Nephron (organoid): ENCODE measurements at regions not wholly inside any gene's neighbourhood (a gene's known extent, or its start where the extent isn't known, plus 50 kb on each side); places are given as distances from the start of the nearest gene placed in this dataset.

Experiments used
- H3K27ac Mint-ChIP-seq, 3 experiments: 2 replicates each; pipeline ENCODE4 v1.8.0; 2020; ENCODE audit warnings: mixed read lengths in 3 of 3, mild to moderate bottlenecking in 2 of 3, moderate library complexity in 1 of 3
- H3K27me3 Mint-ChIP-seq: 2 replicates; pipeline ENCODE4 v1.8.0; 2021; ENCODE audit warnings: low read depth, mild to moderate bottlenecking, moderate library complexity, mixed read lengths
- H3K36me3 Mint-ChIP-seq: 2 replicates; pipeline ENCODE4 v1.8.0; 2020; ENCODE audit warnings: low read depth, mixed read lengths
- H3K4me1 Mint-ChIP-seq: 2 replicates; pipeline ENCODE4 v1.8.0; 2020; ENCODE audit warnings: mixed read lengths
- H3K4me3 Mint-ChIP-seq, 3 experiments: 2 replicates each; pipeline ENCODE4 v1.8.0; 2020; ENCODE audit warnings: mild to moderate bottlenecking in 3 of 3, mixed read lengths in 3 of 3, moderate library complexity in 2 of 3
- H3K9me3 Mint-ChIP-seq: 2 replicates; pipeline ENCODE4 v1.8.0; 2020; ENCODE audit warnings: mixed read lengths
- CTCF ChIP-seq, 3 experiments: fragments of 200-600 bp; sonication (generic); IDR thresholded peaks; one replicate each; pipeline ENCODE4 v1.5.0; 2021; ENCODE audit warnings: antibody characterized with exemption in 3 of 3; ENCODE audit not compliant: unreplicated experiment in 3 of 3

- Mint-ChIP-seq H3K27me3 (peaks cover 6% of the 10 kb centered on the region), H3K27ac (peak overlapping the region in 2 of 3 experiments; percentile 58 to 63), H3K9me3 (no peaks in the 10 kb centered on the region), H3K4me1 (peaks cover 45% of the 10 kb centered on the region), H3K4me3 (no peak overlapping the region), H3K36me3 (no peaks in the 10 kb centered on the region)
- no peak for TF ChIP-seq CTCF (IDR thresholded peaks at IDR 0.05; ENCODE audit: unreplicated experiment in 3 of 3)
Observed at GRCh38 chr5:56478062-56478461, 244.9 kb upstream of the ANKRD55 start.

- peaks cover 38% of the 10 kb centered on the region for H3K4me1 Mint-ChIP-seq
- H3K9me3 Mint-ChIP-seq: no peaks in the 10 kb centered on the region
- TF ChIP-seq CTCF (IDR thresholded peaks at IDR 0.05; ENCODE audit: unreplicated experiment in 3 of 3): no peak
- H3K4me3 Mint-ChIP-seq: peak overlapping the region in 1 of 3 experiments; percentile 1
- H3K36me3 Mint-ChIP-seq: no peaks in the 10 kb centered on the region
- H3K27ac Mint-ChIP-seq: peak overlapping the region; percentile 71 to 86 (median 73)
- no peaks in the 10 kb centered on the region for H3K27me3 Mint-ChIP-seq
Observed at GRCh38 chr5:56476487-56476856, 243.3 kb upstream of the ANKRD55 start.

- no peaks in the 10 kb centered on the region for H3K36me3 Mint-ChIP-seq
- peak overlapping the region; percentile 71 to 86 (median 73) for H3K27ac Mint-ChIP-seq
- no peak overlapping the region for H3K4me3 Mint-ChIP-seq
- no peak for TF ChIP-seq CTCF (IDR thresholded peaks at IDR 0.05; ENCODE audit: unreplicated experiment in 3 of 3)
- H3K4me1 Mint-ChIP-seq: peaks cover 35% of the 10 kb centered on the region
- no peaks in the 10 kb centered on the region for H3K9me3 Mint-ChIP-seq
- no peaks in the 10 kb centered on the region for H3K27me3 Mint-ChIP-seq
Observed at GRCh38 chr5:56475689-56476486, 242.8 kb upstream of the ANKRD55 start.

- H3K27me3 Mint-ChIP-seq: no peaks in the 10 kb centered on the region
- peaks cover 25% of the 10 kb centered on the region for H3K4me1 Mint-ChIP-seq
- H3K9me3 Mint-ChIP-seq: no peaks in the 10 kb centered on the region
- TF ChIP-seq CTCF (IDR thresholded peaks at IDR 0.05; ENCODE audit: unreplicated experiment in 3 of 3): no peak
- H3K36me3 Mint-ChIP-seq: no peaks in the 10 kb centered on the region
- H3K27ac Mint-ChIP-seq: peak overlapping the region; percentile 10 to 89 (median 76)
- H3K4me3 Mint-ChIP-seq: no peak overlapping the region
Observed at GRCh38 chr5:56471707-56472106, 238.6 kb upstream of the ANKRD55 start.

GRCh38 chr5:56470007-56470406, 236.9 kb upstream of the ANKRD55 start:
- Mint-ChIP-seq H3K27ac (peak overlapping the region in 2 of 3 experiments; percentile 25 to 44), H3K9me3 (no peaks in the 10 kb centered on the region), H3K27me3 (no peaks in the 10 kb centered on the region), H3K36me3 (no peaks in the 10 kb centered on the region), H3K4me3 (no peak overlapping the region), H3K4me1 (peaks cover 24% of the 10 kb centered on the region)
- TF ChIP-seq CTCF (IDR thresholded peaks at IDR 0.05; ENCODE audit: unreplicated experiment in 3 of 3): no peak

GRCh38 chr5:56468277-56468676, 235.1 kb upstream of the ANKRD55 start:
- no peaks in the 10 kb centered on the region for H3K9me3 Mint-ChIP-seq
- H3K4me1 Mint-ChIP-seq: peaks cover 25% of the 10 kb centered on the region
- H3K4me3 Mint-ChIP-seq: no peak overlapping the region
- no peaks in the 10 kb centered on the region for H3K36me3 Mint-ChIP-seq
- no peak for TF ChIP-seq CTCF (IDR thresholded peaks at IDR 0.05; ENCODE audit: unreplicated experiment in 3 of 3)
- peak overlapping the region; percentile 37 to 54 (median 37) for H3K27ac Mint-ChIP-seq
- no peaks in the 10 kb centered on the region for H3K27me3 Mint-ChIP-seq
